ENCODE measurements at regions not wholly inside any gene's neighbourhood (a gene's known extent, or its start where the extent isn't known, plus 50 kb on each side); places are given as distances from the start of the nearest gene placed in this dataset.

DNA sequence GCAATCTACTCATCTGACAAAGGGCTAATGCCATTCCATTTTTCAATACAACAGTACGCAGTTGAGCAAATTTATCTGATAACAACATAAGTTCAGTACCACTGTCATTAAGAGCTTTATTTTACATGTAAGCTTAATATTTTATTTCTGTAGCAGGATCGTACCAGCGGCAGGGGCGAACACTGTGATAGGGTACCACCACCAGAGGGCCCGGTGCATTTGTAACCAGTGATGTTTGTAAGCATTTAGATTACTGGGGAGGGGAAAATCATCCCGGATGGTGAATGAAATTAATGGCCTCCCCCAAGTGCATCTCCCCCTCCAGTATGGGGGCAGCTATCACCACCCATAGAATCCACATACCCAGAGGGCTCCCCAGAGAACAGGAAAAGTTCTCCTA lies 179.0 kb downstream of the ADGRA3 start:
- in situ Hi-C loops (cut with MboI): no loop called here
- RAD21 ChIA-PET (ENCODE audit: unreplicated experiment): no interaction called here
- no peak overlapping the region for H3K4me3 ChIP-seq
- CTCF ChIA-PET: interaction anchor here (0.7 kb wide), 1 partner anchor 1499 kb away, joined by 3 read pairs; no protein-coding TSS in a partner anchor
- H3K4me2 ChIP-seq (ENCODE audit: control insufficient read depth, insufficient read depth): no peak overlapping the region
- H4K20me1 ChIP-seq (ENCODE audit: control insufficient read depth, insufficient read depth): no peaks in the 10 kb centered on the region
- intact Hi-C loops (cut with micrococcal nuclease; ENCODE audit: unreplicated experiment): no loop called here
- TF ChIP-seq ZNF217 (IDR thresholded peaks at IDR 0.05) (no peak), RB1 (IDR thresholded peaks at IDR 0.05; ENCODE audit: borderline replicate concordance) (no peak), CBX5 (IDR thresholded peaks at IDR 0.05; ENCODE audit: low read depth) (no peak), SPI1 (IDR thresholded peaks at IDR 0.05; ENCODE audit: borderline replicate concordance, insufficient read depth, low read depth, low read length) (no peak), NR2C2 (IDR thresholded peaks at IDR 0.05; ENCODE audit: borderline replicate concordance, control insufficient read depth, insufficient read length, low read depth) (no peak), MEF2A (IDR thresholded peaks at IDR 0.05; ENCODE audit: insufficient read depth, low read depth, low read length) (no peak), HDAC2 (IDR thresholded peaks at IDR 0.05) (no peak)
- TF ChIP-seq, protein P1, sequence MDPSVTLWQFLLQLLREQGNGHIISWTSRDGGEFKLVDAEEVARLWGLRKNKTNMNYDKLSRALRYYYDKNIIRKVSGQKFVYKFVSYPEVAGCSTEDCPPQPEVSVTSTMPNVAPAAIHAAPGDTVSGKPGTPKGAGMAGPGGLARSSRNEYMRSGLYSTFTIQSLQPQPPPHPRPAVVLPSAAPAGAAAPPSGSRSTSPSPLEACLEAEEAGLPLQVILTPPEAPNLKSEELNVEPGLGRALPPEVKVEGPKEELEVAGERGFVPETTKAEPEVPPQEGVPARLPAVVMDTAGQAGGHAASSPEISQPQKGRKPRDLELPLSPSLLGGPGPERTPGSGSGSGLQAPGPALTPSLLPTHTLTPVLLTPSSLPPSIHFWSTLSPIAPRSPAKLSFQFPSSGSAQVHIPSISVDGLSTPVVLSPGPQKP (IDR thresholded peaks at IDR 0.05; ENCODE audit: low read depth, low read length): no peak
- TF ChIP-seq, protein P2, sequence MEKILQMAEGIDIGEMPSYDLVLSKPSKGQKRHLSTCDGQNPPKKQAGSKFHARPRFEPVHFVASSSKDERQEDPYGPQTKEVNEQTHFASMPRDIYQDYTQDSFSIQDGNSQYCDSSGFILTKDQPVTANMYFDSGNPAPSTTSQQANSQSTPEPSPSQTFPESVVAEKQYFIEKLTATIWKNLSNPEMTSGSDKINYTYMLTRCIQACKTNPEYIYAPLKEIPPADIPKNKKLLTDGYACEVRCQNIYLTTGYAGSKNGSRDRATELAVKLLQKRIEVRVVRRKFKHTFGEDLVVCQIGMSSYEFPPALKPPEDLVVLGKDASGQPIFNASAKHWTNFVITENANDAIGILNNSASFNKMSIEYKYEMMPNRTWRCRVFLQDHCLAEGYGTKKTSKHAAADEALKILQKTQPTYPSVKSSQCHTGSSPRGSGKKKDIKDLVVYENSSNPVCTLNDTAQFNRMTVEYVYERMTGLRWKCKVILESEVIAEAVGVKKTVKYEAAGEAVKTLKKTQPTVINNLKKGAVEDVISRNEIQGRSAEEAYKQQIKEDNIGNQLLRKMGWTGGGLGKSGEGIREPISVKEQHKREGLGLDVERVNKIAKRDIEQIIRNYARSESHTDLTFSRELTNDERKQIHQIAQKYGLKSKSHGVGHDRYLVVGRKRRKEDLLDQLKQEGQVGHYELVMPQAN (conservative IDR thresholded peaks at IDR 0.05): no peak
- TF ChIP-seq, protein P3, sequence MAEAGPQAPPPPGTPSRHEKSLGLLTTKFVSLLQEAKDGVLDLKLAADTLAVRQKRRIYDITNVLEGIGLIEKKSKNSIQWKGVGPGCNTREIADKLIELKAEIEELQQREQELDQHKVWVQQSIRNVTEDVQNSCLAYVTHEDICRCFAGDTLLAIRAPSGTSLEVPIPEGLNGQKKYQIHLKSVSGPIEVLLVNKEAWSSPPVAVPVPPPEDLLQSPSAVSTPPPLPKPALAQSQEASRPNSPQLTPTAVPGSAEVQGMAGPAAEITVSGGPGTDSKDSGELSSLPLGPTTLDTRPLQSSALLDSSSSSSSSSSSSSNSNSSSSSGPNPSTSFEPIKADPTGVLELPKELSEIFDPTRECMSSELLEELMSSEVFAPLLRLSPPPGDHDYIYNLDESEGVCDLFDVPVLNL (IDR thresholded peaks at IDR 0.05; ENCODE audit: low read depth, low read length): no peak
- no peak overlapping the region for H3K9ac ChIP-seq (ENCODE audit: control insufficient read depth, insufficient read depth, low read length)
- no peaks in the 10 kb centered on the region for H3K79me2 ChIP-seq (ENCODE audit: control insufficient read depth, insufficient read depth, low read length)
- no peak overlapping the region for H2AFZ ChIP-seq (ENCODE audit: control insufficient read depth, low read depth, low read length)
- no TSS peak for BruUV-seq (replicated peaks)
- 63% methylated on average over 6 of the region's 6 CpGs for WGBS (ENCODE audit: insufficient coverage, insufficient replicate concordance, low lambda C conversion rate, missing lambda C conversion rate)
- no peaks in the 10 kb centered on the region for H3K36me3 ChIP-seq (ENCODE audit: control insufficient read depth in 2 of 2, insufficient read depth in 2 of 2, low read length in 1 of 2)
- no peak overlapping the region for H3K27ac ChIP-seq (ENCODE audit: control insufficient read depth, insufficient read depth)
- no peak for DNase-seq (ENCODE audit: low read depth, low spot score)
- FAIRE-seq: no peak
- H3K27me3 ChIP-seq (replicated peaks in 1 of 2; ENCODE audit: control insufficient read depth in 2 of 2, insufficient read depth in 2 of 2, low read length in 1 of 2): no peaks in the 10 kb centered on the region
- H3K9me3 ChIP-seq (replicated peaks; ENCODE audit: control insufficient read depth, insufficient read depth, low read length): no peaks in the 10 kb centered on the region
- SMC1A ChIA-PET (ENCODE audit: uncharacterized antibody, unreplicated experiment): no interaction called here
- POLR2A ChIA-PET: no interaction called here
- ATAC-seq: no peak
- H3K4me1 ChIP-seq (ENCODE audit: control insufficient read depth, insufficient read depth, low read length): no peaks in the 10 kb centered on the region
